ENCODE measurements at regions not wholly inside any gene's neighbourhood (a gene's known extent, or its start where the extent isn't known, plus 50 kb on each side); places are given as distances from the start of the nearest gene placed in this dataset.

DNA sequence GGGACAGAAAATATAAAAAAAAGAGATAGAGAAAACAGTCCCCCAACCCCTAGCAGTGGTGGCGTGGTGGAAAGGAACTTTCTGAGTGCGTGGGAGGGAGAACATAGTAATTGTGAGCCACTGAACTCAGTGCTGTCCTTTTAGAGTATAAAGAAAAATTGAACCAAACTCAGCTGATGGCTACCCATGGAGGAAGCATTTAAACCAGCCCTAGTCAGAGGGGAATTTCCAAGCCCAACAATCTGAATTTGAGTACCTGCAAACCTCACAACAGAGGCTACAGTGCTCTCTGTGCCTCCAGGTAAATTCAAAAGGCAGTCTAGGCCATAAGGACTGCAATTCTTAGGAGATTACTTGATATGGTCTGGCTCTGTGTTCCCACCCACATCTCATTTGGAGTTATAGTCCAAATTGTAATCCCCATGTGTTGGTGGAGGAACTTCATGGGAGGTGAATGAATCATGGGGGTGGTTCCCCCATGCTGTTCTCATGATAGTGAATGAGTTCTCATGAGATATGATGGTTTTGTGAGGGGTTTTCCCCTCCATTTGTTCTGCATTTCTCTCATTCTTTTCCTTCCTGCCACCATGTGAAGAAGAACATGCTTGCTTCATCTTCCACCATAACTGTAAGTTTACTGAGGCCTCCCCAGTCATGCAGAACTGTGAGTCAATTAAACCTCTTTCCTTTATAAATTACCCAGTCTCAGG lies 687.8 kb downstream of the FAM181B start:
- TF ChIP-seq TARDBP (IDR thresholded peaks at IDR 0.05), result no peak
- no peak for TF ChIP-seq ELF4 (IDR thresholded peaks at IDR 0.05)
- TF ChIP-seq BHLHE40 (IDR thresholded peaks at IDR 0.05; ENCODE audit: borderline replicate concordance), result no peak
- no peak for TF ChIP-seq FOXM1 (IDR thresholded peaks at IDR 0.05; ENCODE audit: borderline replicate concordance)
- TF ChIP-seq SP1 (IDR thresholded peaks at IDR 0.05), result no peak
- no peak for TF ChIP-seq HDGF (IDR thresholded peaks at IDR 0.05; ENCODE audit: borderline replicate concordance)
